Femur (tissue), 1 donor: ENCODE measurements at regions not wholly inside any gene's neighbourhood (a gene's known extent, or its start where the extent isn't known, plus 50 kb on each side); places are given as distances from the start of the nearest gene placed in this dataset.
A peak's percentile ranks its signal among the peaks of the same experiment; 100 is the strongest.

Experiments used
- DNase-seq: peaks from one replicate; pipeline ENCODE4 v3.0.0-alpha.2; 2017

- DNase-seq = no peak
These were observed 72.8 kb upstream of the HNRNPU start for GRCh38 chr1:244937099-244937498.

GRCh38 chr1:244920911-244921761 lies 56.8 kb upstream of the HNRNPU start:
- no peak for DNase-seq

- DNase-seq = no peak
These were observed 55.3 kb upstream of the HNRNPU start for GRCh38 chr1:244919320-244920282.

- peak; percentile 53 for DNase-seq
These were observed 54.3 kb upstream of the HNRNPU start for GRCh38 chr1:244918421-244919319.

- no peak for DNase-seq
These were observed 52.8 kb upstream of the HNRNPU start for GRCh38 chr1:244917073-244917670.

- DNase-seq = no peak
These were observed 51.4 kb upstream of the HNRNPU start for GRCh38 chr1:244915736-244916135.

- no peak for DNase-seq
These were observed 50.4 kb upstream of the HNRNPU start for GRCh38 chr1:244914761-244915160.
